ENCODE measurements at regions not wholly inside any gene's neighbourhood (a gene's known extent, or its start where the extent isn't known, plus 50 kb on each side); places are given as distances from the start of the nearest gene placed in this dataset.

DNA sequence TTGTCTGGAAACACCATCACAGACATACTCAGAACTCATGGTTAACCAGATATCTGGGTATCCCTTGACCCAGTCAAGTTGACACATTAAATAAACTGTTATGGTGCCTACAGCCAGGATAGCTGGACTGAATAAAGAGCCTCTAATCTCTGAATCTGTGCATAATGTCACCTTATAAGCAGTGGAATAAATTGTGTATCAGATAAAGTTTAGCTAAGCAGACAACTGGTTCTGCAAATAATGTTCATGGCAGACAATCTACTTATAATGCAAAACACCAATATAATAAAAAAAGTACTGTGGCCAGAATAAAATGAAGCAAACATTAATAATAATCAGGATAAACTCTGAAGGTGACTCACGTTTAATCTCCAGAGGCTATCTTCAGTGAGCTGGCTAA is 628.5 kb upstream of the FAT3 start:
- in situ Hi-C loops (cut with MboI; ENCODE audit: low sequenced_read_pairs), result no loop called here
- Histone ChIP-seq H3K27me3 (ENCODE audit: control insufficient read depth, insufficient read depth, low read length) (no peaks in the 10 kb centered on the region), H4K20me1 (ENCODE audit: insufficient read depth, low read length) (no peaks in the 10 kb centered on the region), H2BK20ac (ENCODE audit: low read depth, low read length) (no peak overlapping the region), H3K9me1 (ENCODE audit: insufficient read depth, low read length) (no peaks in the 10 kb centered on the region), H3K4me3 (ENCODE audit: insufficient read depth, low read depth, low read length) (no peak overlapping the region), H3K36me3 (ENCODE audit: control insufficient read depth, insufficient read depth, low read length) (no peaks in the 10 kb centered on the region), H3K79me1 (ENCODE audit: low read depth in 1 of 2, low read length in 2 of 2) (no peaks in the 10 kb centered on the region), H2AFZ (replicated peaks; ENCODE audit: low read length, poor library complexity) (no peak overlapping the region), H3K4ac (ENCODE audit: low read depth, low read length) (no peak overlapping the region), H2AK9ac (replicated peaks; ENCODE audit: low read depth, low read length, poor library complexity) (no peak overlapping the region), H2BK120ac (ENCODE audit: low read depth, low read length) (no peak overlapping the region), H3K23ac (ENCODE audit: low read depth, low read length) (no peak overlapping the region), H3K4me1 (ENCODE audit: control insufficient read depth, insufficient read depth, low read length) (no peaks in the 10 kb centered on the region), H3K14ac (replicated peaks; ENCODE audit: low read depth, low read length) (no peak overlapping the region), H2BK5ac (ENCODE audit: low read depth, low read length, poor library complexity, severe bottlenecking) (no peak overlapping the region), H3K4me2 (ENCODE audit: low read depth, low read length) (no peak overlapping the region), H3K18ac (ENCODE audit: low read depth, low read length) (no peak overlapping the region), H4K8ac (ENCODE audit: low read depth in 2 of 2, low read length in 2 of 2) (no peak overlapping the region), H3K9ac (ENCODE audit: low read depth, low read length) (no peak overlapping the region), H3K9me3 (ENCODE audit: control insufficient read depth, insufficient read depth, low read length) (peaks cover 18% of the 10 kb centered on the region), H2AK5ac (ENCODE audit: low read depth, low read length) (no peak overlapping the region), H3K27ac (ENCODE audit: insufficient read depth, low read length) (no peak overlapping the region), H4K91ac (ENCODE audit: insufficient read depth, low read depth, low read length) (no peak overlapping the region), H2BK15ac (ENCODE audit: low read depth, low read length) (no peak overlapping the region), H3K56ac (ENCODE audit: extremely low read depth, insufficient read depth, low read length) (no peak overlapping the region), H4K5ac (ENCODE audit: low read depth, low read length) (no peak overlapping the region)
- dilution Hi-C loops (cut with HindIII; ENCODE audit: low sequenced_read_pairs, unreplicated experiment), result no loop called here
- POLR2A ChIA-PET (ENCODE audit: unreplicated experiment), result no interaction called here
- intact Hi-C loops (cut with micrococcal nuclease), result no loop called here
- no peak for TF ChIP-seq CTCF (conservative IDR thresholded peaks at IDR 0.05; ENCODE audit: low read depth, low read length)
- TF ChIP-seq CHD1 (IDR thresholded peaks at IDR 0.05; ENCODE audit: low read depth, low read length), result no peak
- no peak for TF ChIP-seq BHLHE40 (IDR thresholded peaks at IDR 0.05; ENCODE audit: low read depth, low read length)
- TF ChIP-seq SMC3 (IDR thresholded peaks at IDR 0.05; ENCODE audit: low read depth, low read length), result no peak
- TF ChIP-seq POLR2A (IDR thresholded peaks at IDR 0.05; ENCODE audit: low read depth, low read length), result no peak
- TF ChIP-seq, protein P1, sequence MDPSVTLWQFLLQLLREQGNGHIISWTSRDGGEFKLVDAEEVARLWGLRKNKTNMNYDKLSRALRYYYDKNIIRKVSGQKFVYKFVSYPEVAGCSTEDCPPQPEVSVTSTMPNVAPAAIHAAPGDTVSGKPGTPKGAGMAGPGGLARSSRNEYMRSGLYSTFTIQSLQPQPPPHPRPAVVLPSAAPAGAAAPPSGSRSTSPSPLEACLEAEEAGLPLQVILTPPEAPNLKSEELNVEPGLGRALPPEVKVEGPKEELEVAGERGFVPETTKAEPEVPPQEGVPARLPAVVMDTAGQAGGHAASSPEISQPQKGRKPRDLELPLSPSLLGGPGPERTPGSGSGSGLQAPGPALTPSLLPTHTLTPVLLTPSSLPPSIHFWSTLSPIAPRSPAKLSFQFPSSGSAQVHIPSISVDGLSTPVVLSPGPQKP (IDR thresholded peaks at IDR 0.05; ENCODE audit: borderline replicate concordance, low read depth, low read length), result no peak
- TF ChIP-seq MXI1 (IDR thresholded peaks at IDR 0.05; ENCODE audit: borderline replicate concordance, low read depth, low read length), result no peak
- TF ChIP-seq FOS (IDR thresholded peaks at IDR 0.05; ENCODE audit: low read depth, low read length), result no peak
- TF ChIP-seq MAFK (IDR thresholded peaks at IDR 0.05; ENCODE audit: low read depth, low read length), result no peak
- no peak for TF ChIP-seq RFX5 (IDR thresholded peaks at IDR 0.05; ENCODE audit: low read depth, low read length)
- TF ChIP-seq CEBPB (IDR thresholded peaks at IDR 0.05; ENCODE audit: low read depth, low read length), result no peak
- TF ChIP-seq USF2 (IDR thresholded peaks at IDR 0.05; ENCODE audit: low read depth, low read length), result no peak
- TF ChIP-seq MAZ (IDR thresholded peaks at IDR 0.05; ENCODE audit: borderline replicate concordance, low read depth, low read length), result no peak
- no peak for TF ChIP-seq RCOR1 (IDR thresholded peaks at IDR 0.05; ENCODE audit: insufficient replicate concordance, low read length)
- TF ChIP-seq NFE2L2 (IDR thresholded peaks at IDR 0.05; ENCODE audit: low read depth, low read length), result no peak
- no peak for TF ChIP-seq RAD21 (IDR thresholded peaks at IDR 0.05; ENCODE audit: low read length)
- CTCF ChIA-PET, result no interaction called here
- no peak for ATAC-seq (ENCODE audit: low read depth)
- no CpG with 5 or more reads among the region's 1 CpG for WGBS, 2 experiments (ENCODE audit: extremely low coverage in 2 of 2, insufficient read length in 1 of 2)
- DNase-seq, result no peak
- BruUV-seq (replicated peaks), result no TSS peak

Measured in IMR-90 (cell line).